ENCODE measurements at regions not wholly inside any gene's neighbourhood (a gene's known extent, or its start where the extent isn't known, plus 50 kb on each side); places are given as distances from the start of the nearest gene placed in this dataset.

GRCh38 chr11:134575504-134576230 lies 163.6 kb upstream of the B3GAT1 start:
- H3K18ac ChIP-seq (ENCODE audit: insufficient read length, low read depth, low read length) = no peak overlapping the region
- no peak overlapping the region for H4K8ac ChIP-seq (replicated peaks; ENCODE audit: insufficient read length, low read depth, low read length)
- Mint-ChIP-seq H3K36me3 (ENCODE audit: insufficient read depth in 1 of 3, low read depth in 3 of 3) (no peaks in the 10 kb centered on the region), H3K4me1 (peaks cover 21 to 50% of the 10 kb centered on the region in 2 experiments), H3K4me3 (no peak overlapping the region), H3K9me3 (no peaks in the 10 kb centered on the region; a peak in 1 of 5 replicates), H3K27me3 (ENCODE audit: low read depth) (no peaks in the 10 kb centered on the region; the same call in 1 of the 2 replicates), H3K27ac (no peak overlapping the region)
- no peaks in the 10 kb centered on the region for H3K4me1 ChIP-seq (ENCODE audit: insufficient read depth, low read length)
- H3K79me2 ChIP-seq (ENCODE audit: insufficient read depth, low read length) = no peaks in the 10 kb centered on the region
- no peak overlapping the region for H3K56ac ChIP-seq (ENCODE audit: insufficient read length, low read depth, low read length)
- no peak for DNase-seq
- H3T11ph ChIP-seq (ENCODE audit: low read length) = no peak overlapping the region
- H2BK15ac ChIP-seq (ENCODE audit: low read depth, low read length) = no peak overlapping the region
- no CpG with 5 or more reads among the region's 16 CpGs for WGBS (ENCODE audit: extremely low coverage, insufficient read length, low lambda C conversion rate)
- no peak overlapping the region for H2BK120ac ChIP-seq (ENCODE audit: low read depth, low read length, poor library complexity, severe bottlenecking)
- no peak overlapping the region for H3K9ac ChIP-seq (ENCODE audit: extremely low read depth, insufficient read length, low read length)
- H4K5ac ChIP-seq (ENCODE audit: insufficient read length, low read depth, low read length) = no peak overlapping the region
- no peak overlapping the region for H4K91ac ChIP-seq (ENCODE audit: insufficient read length, low read depth, low read length)
- H3K9me3 ChIP-seq (ENCODE audit: control insufficient read depth, low read depth, low read length) = no peaks in the 10 kb centered on the region
- no peak overlapping the region for H3K4me2 ChIP-seq (ENCODE audit: insufficient read depth, insufficient read length, low read length)
- no peak overlapping the region for H2BK20ac ChIP-seq (ENCODE audit: low read depth, low read length, poor library complexity, severe bottlenecking)
- H2AK5ac ChIP-seq (ENCODE audit: insufficient read length, low read length) = no peak overlapping the region
- no peaks in the 10 kb centered on the region for H3K27me3 ChIP-seq (ENCODE audit: insufficient read depth, low read length)
- H4K20me1 ChIP-seq (ENCODE audit: control insufficient read depth, insufficient read depth, insufficient read length) = no peaks in the 10 kb centered on the region
- H3K14ac ChIP-seq (ENCODE audit: insufficient read depth, low read length) = peak overlapping the region; percentile 35; the same call in 1 of the 2 replicates
- H3K4ac ChIP-seq (ENCODE audit: low read depth, low read length) = no peak overlapping the region
- no peak overlapping the region for H2BK5ac ChIP-seq (ENCODE audit: insufficient read length, low read length)
- no peak for TF ChIP-seq CTCF (conservative IDR thresholded peaks at IDR 0.05)
- no peaks in the 10 kb centered on the region for H3K23me2 ChIP-seq (ENCODE audit: insufficient read length, low read depth, low read length, poor library complexity, severe bottlenecking)
- no peak overlapping the region for H3K27ac ChIP-seq (ENCODE audit: insufficient read length, low read depth, low read length)
- H3K79me1 ChIP-seq (ENCODE audit: insufficient read depth, low read depth, low read length, poor library complexity, severe bottlenecking) = no peaks in the 10 kb centered on the region
- no peak overlapping the region for H2BK12ac ChIP-seq (ENCODE audit: insufficient read length, low read depth, low read length)
- no peak overlapping the region for H3K23ac ChIP-seq (ENCODE audit: insufficient read length, low read depth, low read length)
- no peak overlapping the region for H2AFZ ChIP-seq (ENCODE audit: low read length)
